Right lobe of liver (tissue), 6 donors: ENCODE measurements at regions not wholly inside any gene's neighbourhood (a gene's known extent, or its start where the extent isn't known, plus 50 kb on each side); places are given as distances from the start of the nearest gene placed in this dataset.

Experiments
- ATAC-seq, 4 donors: fragments of 200-7000 bp; cut with Tn5 transposase; one replicate each; pipeline ENCODE4 v1.9.1; 2020; ENCODE audit warnings: mild to moderate bottlenecking in 4 of 4, moderate library complexity in 4 of 4
- DNase-seq, 3 donors: peaks; one replicate each; pipeline ENCODE4 v3.0.0-alpha.2; 2020
- H3K27ac ChIP-seq, 3 donors: fragments of 200-600 bp; one replicate each; pipeline ENCODE4 v1.8.0; 2022
- H3K27me3 ChIP-seq, 2 donors: fragments of 200-600 bp; one replicate each; pipeline ENCODE4 v1.8.0; 2022
- H3K36me3 ChIP-seq, 4 donors: fragments of 200-600 bp; sonication (generic) in 1 of 4; one replicate each; pipeline versions ENCODE4 v1.5.1 to v1.8.0; 2017 to 2022; ENCODE audit warnings: control low read depth in 1 of 4
- H3K4me1 ChIP-seq, 4 donors: fragments of 200-600 bp; sonication (generic) in 1 of 4; one replicate each; pipeline versions ENCODE4 v1.5.1 to v1.8.0; 2017 to 2022; ENCODE audit warnings: control low read depth in 1 of 4
- H3K4me3 ChIP-seq, 3 donors: fragments of 200-600 bp; one replicate each; pipeline ENCODE4 v1.8.0; 2022
- H3K9me3 ChIP-seq, 4 donors: fragments of 200-600 bp; sonication (generic) in 1 of 4; one replicate each; pipeline versions ENCODE4 v1.5.1 to v1.8.0; 2017 to 2022; ENCODE audit warnings: control low read depth in 1 of 4
- CTCF ChIP-seq, 4 donors: fragments of 200-600 bp in 3 of 4; fragments of 450-650 bp in 1 of 4; IDR thresholded peaks; one replicate each; pipeline versions ENCODE4 v1.5.1 to v1.8.0; 2016 to 2022; ENCODE audit warnings: antibody characterized with exemption in 4 of 4, mild to moderate bottlenecking in 2 of 4
- POLR2A ChIP-seq: fragments of 450-650 bp; IDR thresholded peaks from one replicate; pipeline ENCODE4 v1.6.1; 2017; ENCODE audit warnings: antibody characterized with exemption, mild to moderate bottlenecking
- WGBS: methylation state at CpG from one replicate; pipeline ENCODE4 v1.1.6; 2018; ENCODE audit warnings: low coverage, low lambda C conversion rate; ENCODE audit not compliant: insufficient coverage; ENCODE audit errors: missing lambda C conversion rate; 5-methylcytosine and 5-hydroxymethylcytosine counted together
- intact Hi-C, 2 donors: fragments of 100-400 bp; cut with DNase I; formaldehyde crosslinking; loops; one replicate each; pipeline versions ENCODE4 v1.11.2 to v1.14.1; 2022
- donor health status: DM: no; HTN: yes; CAD: no.
- donor health status: DM: no; HTN: no; CAD: no.
- donor health status: DM: no; HTN: no; CAD: no.
- donor health status: DM: no; HTN: yes; CAD: no.
- donor health status: DM: no; HTN: yes; CAD: no.

- intact Hi-C loops, result no loop called here
- no peaks in the 10 kb centered on the region for H3K9me3 ChIP-seq
- H3K4me1 ChIP-seq, result no peaks in the 10 kb centered on the region
- ATAC-seq (no peak), DNase-seq (no peak)
- WGBS, result 38% methylated on average over 1 of the region's 2 CpGs
- no peaks in the 10 kb centered on the region for H3K27me3 ChIP-seq
- H3K27ac ChIP-seq, result no peak overlapping the region
- H3K4me3 ChIP-seq, result no peak overlapping the region
- TF ChIP-seq POLR2A (no peak), CTCF (IDR thresholded peaks at IDR 0.05) (no peak)
- H3K36me3 ChIP-seq, result no peaks in the 10 kb centered on the region
These were observed 324.8 kb upstream of the NPSR1 start for GRCh38 chr7:34333184-34333583.

GRCh38 chr7:34333925-34334324 is 324.1 kb upstream of the NPSR1 start:
- H3K4me1 ChIP-seq, result no peaks in the 10 kb centered on the region
- no peak overlapping the region for H3K4me3 ChIP-seq
- H3K27me3 ChIP-seq, result no peaks in the 10 kb centered on the region
- TF ChIP-seq CTCF (IDR thresholded peaks at IDR 0.05), result no peak
- no peak for TF ChIP-seq POLR2A
- no peaks in the 10 kb centered on the region for H3K36me3 ChIP-seq
- WGBS, result 48% methylated on average over 4 of the region's 4 CpGs
- H3K9me3 ChIP-seq, result no peaks in the 10 kb centered on the region
- no peak overlapping the region for H3K27ac ChIP-seq
- ATAC-seq (no peak), DNase-seq (no peak)
- intact Hi-C loops, result no loop called here

GRCh38 chr7:34337163-34337562 is 320.9 kb upstream of the NPSR1 start:
- Histone ChIP-seq H3K4me3 (no peak overlapping the region), H3K4me1 (no peaks in the 10 kb centered on the region), H3K27ac (no peak overlapping the region), H3K9me3 (no peaks in the 10 kb centered on the region), H3K36me3 (no peaks in the 10 kb centered on the region), H3K27me3 (no peaks in the 10 kb centered on the region)
- 77% methylated on average over 1 of the region's 1 CpG for WGBS
- intact Hi-C loops, result no loop called here
- ATAC-seq, result no peak
- no peak for DNase-seq
- TF ChIP-seq POLR2A (no peak), CTCF (IDR thresholded peaks at IDR 0.05) (no peak)

- no peak overlapping the region for H3K4me3 ChIP-seq
- ATAC-seq (no peak), DNase-seq (no peak)
- intact Hi-C loops, result no loop called here
- H3K36me3 ChIP-seq, result no peaks in the 10 kb centered on the region
- H3K27ac ChIP-seq, result no peak overlapping the region
- WGBS, result 53% methylated on average over 3 of the region's 3 CpGs
- no peaks in the 10 kb centered on the region for H3K27me3 ChIP-seq
- TF ChIP-seq CTCF (IDR thresholded peaks at IDR 0.05), result no peak
- no peak for TF ChIP-seq POLR2A
- H3K9me3 ChIP-seq, result no peaks in the 10 kb centered on the region
- H3K4me1 ChIP-seq, result no peaks in the 10 kb centered on the region
These were observed 319.0 kb upstream of the NPSR1 start for GRCh38 chr7:34338961-34339526.

- H3K27ac ChIP-seq, result no peak overlapping the region
- no peaks in the 10 kb centered on the region for H3K27me3 ChIP-seq
- WGBS, result 30% methylated on average over 2 of the region's 2 CpGs
- DNase-seq, result no peak
- no peak for ATAC-seq
- H3K36me3 ChIP-seq, result no peaks in the 10 kb centered on the region
- TF ChIP-seq CTCF (IDR thresholded peaks at IDR 0.05) (no peak), POLR2A (no peak)
- H3K4me1 ChIP-seq, result no peaks in the 10 kb centered on the region
- intact Hi-C loops, result no loop called here
- H3K9me3 ChIP-seq, result no peaks in the 10 kb centered on the region
- H3K4me3 ChIP-seq, result no peak overlapping the region
These were observed 316.7 kb upstream of the NPSR1 start for GRCh38 chr7:34341326-34341725.
